GM18873 (cell line): ENCODE measurements at regions not wholly inside any gene's neighbourhood (a gene's known extent, or its start where the extent isn't known, plus 50 kb on each side); places are given as distances from the start of the nearest gene placed in this dataset.

ENCODE experiments used
- ATAC-seq: cut with Tn5 transposase; IDR thresholded peaks from one replicate; pipeline ENCODE4 v1.9.1; 2021; ENCODE audit warnings: mild to moderate bottlenecking, moderate library complexity, moderate number of reproducible peaks; ENCODE audit not compliant: unreplicated experiment, low FRiP score

DNA sequence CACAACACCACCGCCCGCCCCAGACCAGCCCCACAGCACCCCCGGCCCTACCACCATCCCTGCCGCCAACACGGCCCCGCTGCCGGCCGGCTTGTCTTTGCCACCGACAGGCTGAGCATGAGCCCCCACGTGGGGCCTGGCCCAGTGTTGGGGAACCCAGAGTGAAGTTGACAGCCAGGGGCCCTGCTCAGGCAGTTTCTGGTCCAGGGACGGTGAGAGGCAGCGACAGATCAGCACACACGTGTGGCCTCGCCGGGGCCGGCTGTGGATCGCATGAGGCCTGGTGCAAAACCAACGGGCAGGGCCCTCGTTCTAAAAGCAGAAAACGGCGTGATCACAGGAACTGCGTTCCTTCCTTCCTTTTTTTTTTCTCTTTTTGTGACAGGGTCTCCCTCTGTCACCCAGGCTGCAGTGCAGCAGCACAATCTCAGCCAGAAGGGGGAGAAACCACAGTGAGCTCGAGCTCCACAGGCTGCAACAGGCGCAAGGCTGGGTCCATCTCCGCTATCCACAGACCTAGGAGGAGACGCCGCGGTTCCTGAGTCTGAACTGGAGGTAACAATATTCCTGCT, 50.5 kb upstream of the FBRSL1 start:
- ATAC-seq: no peak

- no peak for ATAC-seq
Measured at GRCh38 chr12:132438726-132439125, 51.2 kb upstream of the FBRSL1 start.

DNA sequence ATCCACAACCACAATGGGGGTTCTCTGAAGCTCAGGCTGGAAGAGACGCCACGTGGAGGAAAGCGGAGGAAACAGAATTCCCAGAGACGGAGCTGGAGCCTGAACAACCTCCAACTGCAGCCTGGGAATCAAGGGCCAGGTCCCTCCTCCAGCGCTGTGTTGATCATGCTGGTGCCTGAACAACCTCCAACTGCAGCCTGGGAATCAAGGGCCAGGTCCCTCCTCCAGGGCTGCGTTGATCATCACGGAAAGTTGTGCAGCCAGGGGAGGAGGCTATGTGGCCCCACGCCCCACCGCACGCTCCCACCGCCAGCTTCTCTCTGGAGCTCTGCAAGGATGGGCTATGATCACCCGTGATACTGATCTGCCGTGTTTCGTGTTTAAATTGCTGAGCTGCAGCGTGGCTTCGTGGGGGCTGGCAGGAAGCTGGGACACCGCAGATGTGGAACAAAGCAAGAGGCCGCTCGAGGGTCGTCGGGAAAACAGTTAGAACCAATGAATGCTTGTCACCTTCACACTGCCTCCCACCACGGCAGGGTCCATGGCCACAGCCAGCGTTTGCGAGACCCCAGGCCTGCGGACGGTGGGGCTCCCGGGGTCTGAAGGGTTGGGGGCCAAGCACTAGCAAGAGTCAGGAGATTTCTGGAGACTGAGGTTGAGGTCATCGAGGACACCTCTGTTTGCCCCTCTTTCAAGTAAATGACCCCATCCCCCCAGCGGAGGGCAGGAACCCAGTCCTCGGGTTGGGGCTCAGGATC, 51.8 kb upstream of the FBRSL1 start:
- no peak for ATAC-seq

DNA sequence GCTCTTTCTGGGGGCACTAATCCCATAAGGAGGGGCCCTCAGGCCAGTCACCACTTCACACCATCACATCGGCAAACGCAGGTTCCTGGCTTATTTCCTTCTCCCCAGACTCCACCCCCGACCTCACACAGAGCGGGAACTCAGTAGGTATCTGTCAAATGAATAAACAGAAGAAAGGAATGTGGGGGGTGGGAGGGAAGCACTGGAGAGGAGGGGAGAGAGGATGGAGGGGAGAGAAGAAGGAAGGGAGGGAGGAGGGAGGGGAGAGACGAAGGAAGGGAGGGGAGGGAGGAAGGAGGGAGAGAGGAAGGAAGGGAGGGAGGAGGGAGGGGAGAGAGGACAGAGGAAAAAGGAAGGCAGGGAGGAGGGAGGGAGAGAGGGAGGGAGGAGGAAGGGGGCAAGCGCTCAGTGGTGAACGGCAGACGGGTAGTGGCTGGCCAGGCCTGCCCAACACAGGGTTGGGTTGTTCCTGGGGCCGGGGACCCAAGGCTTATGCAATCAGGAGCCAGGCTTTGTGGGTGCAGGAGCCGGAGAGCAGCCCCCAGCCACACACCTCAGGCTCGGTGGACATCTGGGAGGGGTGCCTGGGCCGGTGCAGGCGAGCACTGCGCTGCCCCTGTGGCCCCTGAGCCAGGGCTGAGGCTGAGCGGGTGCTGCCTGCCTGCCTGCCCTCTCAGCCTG, 52.6 kb upstream of the FBRSL1 start:
- ATAC-seq: no peak

- no peak for ATAC-seq
Measured at GRCh38 chr12:132436791-132437251, 53.1 kb upstream of the FBRSL1 start.

DNA sequence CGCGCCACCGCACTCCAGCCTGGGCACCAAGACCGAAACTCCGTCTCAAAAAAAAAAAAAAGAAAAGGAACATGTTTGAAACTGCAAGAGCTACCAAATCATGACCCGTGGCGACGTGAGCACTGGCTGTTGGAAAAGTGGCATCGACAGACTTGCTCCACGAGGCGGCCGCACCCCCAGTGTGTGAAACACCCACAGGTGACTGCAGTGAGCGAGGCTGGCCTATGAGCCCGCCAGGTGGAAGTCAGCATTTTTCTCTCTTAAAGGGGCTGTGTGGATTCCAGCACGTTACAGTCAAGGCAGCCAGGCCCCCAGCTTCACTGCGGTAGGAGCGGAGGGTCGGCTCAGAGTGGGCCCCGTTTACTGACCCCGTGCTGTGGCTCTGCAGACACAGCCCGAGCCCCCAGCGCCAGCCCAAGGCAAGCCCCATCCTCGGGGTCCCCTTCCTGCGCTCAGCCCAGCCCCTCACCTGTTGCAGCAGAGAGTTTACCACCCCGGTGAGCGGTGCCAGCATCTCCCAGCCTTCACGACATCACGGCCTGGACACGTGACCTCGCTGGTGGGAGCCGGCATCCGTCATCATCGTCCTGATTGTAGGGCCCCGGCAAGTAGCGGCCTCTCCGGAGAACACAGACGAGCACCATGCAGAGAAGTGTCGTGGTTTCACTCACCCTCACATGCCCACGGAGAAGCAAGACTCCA, 54.3 kb upstream of the FBRSL1 start:
- no peak for ATAC-seq

GRCh38 chr12:132433641-132434395, 56.1 kb upstream of the FBRSL1 start:
- ATAC-seq: no peak

GRCh38 chr12:132432721-132433577, 57.0 kb upstream of the FBRSL1 start:
- no peak for ATAC-seq

- ATAC-seq: no peak
Measured at GRCh38 chr12:132432126-132432705, 57.7 kb upstream of the FBRSL1 start.

- no peak for ATAC-seq
Measured at GRCh38 chr12:132430838-132431774, 58.8 kb upstream of the FBRSL1 start.

- no peak for ATAC-seq
Measured at GRCh38 chr12:132429946-132430643, 59.9 kb upstream of the FBRSL1 start.

DNA sequence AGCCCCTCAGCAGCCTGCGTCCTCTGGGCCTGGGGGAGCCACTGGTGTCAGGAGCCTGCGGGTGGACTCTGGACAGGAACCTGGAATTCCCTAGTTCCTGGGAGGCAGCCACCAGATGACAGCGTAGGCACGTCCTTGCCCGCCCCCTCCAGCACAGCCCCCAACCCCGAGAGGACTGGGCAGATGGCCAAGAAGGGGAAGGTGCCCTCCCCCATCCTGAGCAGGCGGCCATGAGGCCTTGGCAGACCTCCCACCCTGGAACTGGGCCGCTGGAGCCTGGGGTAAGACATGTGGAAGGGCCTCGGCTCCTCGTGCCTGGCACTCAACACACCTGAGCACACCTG, 60.4 kb upstream of the FBRSL1 start:
- no peak for ATAC-seq

GRCh38 chr12:132428936-132429601, 60.9 kb upstream of the FBRSL1 start:
- no peak for ATAC-seq

GRCh38 chr12:132427999-132428935, 61.7 kb upstream of the FBRSL1 start:
- no peak for ATAC-seq

DNA sequence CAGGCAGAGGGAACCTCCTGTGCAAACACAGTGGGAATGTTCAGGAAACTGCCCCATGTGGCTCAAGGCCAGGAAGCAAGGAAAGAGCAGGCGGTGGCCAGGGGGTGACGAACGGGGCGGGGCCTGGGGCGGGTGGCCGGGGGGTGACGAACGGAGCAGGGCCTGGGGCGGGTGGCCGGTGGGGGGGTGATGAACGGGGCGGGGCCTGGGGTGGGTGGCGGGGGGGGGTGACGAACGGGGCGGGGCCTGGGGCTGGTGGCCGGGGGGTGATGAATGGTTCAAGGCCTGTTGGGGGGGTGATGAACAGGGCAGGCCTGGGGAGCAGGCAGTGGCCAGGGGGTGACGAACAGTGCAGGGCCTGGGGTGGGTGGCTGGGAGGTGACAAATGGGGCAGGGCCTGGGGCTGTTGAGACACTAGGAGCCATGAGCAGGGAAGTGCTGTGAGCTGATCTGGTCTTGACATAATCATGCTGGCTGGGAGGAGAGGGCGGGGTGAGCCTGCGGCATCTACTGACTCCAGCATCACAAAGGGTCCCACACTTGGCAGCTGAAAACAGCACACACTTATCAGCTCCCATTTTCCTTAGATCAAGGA, 62.7 kb upstream of the FBRSL1 start:
- no peak for ATAC-seq
